ENCODE measurements at regions not wholly inside any gene's neighbourhood (a gene's known extent, or its start where the extent isn't known, plus 50 kb on each side); places are given as distances from the start of the nearest gene placed in this dataset.

- no peak for ATAC-seq
Observed at GRCh38 chr12:85352016-85352415, 72.0 kb downstream of the ALX1 start.

- ATAC-seq = no peak
Observed at GRCh38 chr12:85356596-85357385, 76.8 kb downstream of the ALX1 start.

GRCh38 chr12:85357609-85358008, 77.6 kb downstream of the ALX1 start:
- ATAC-seq = no peak

GRCh38 chr12:85358715-85359114, 78.7 kb downstream of the ALX1 start:
- no peak for ATAC-seq

- ATAC-seq = no peak
Observed at GRCh38 chr12:85363382-85364190, 83.6 kb downstream of the ALX1 start.

- ATAC-seq = no peak
Observed at GRCh38 chr12:85367936-85368335, 87.9 kb downstream of the ALX1 start.

- ATAC-seq = no peak
Observed at GRCh38 chr12:85369365-85370154, 89.5 kb downstream of the ALX1 start.

- no peak for ATAC-seq
Observed at GRCh38 chr12:85373045-85373444, 93.0 kb downstream of the ALX1 start.

- no peak for ATAC-seq
Observed at GRCh38 chr12:85374981-85375380, 95.0 kb downstream of the ALX1 start.

- no peak for ATAC-seq
Observed at GRCh38 chr12:85385406-85385805, 105.4 kb downstream of the ALX1 start.

- no peak for ATAC-seq
Observed at GRCh38 chr12:85390266-85390665, 110.2 kb downstream of the ALX1 start.

GRCh38 chr12:85392508-85392907, 112.5 kb downstream of the ALX1 start:
- no peak for ATAC-seq

- ATAC-seq = no peak
Observed at GRCh38 chr12:85393606-85394005, 113.6 kb downstream of the ALX1 start.

- no peak for ATAC-seq
Observed at GRCh38 chr12:85394065-85394464, 114.0 kb downstream of the ALX1 start.

GRCh38 chr12:85394809-85395208, 114.8 kb downstream of the ALX1 start:
- no peak for ATAC-seq

GRCh38 chr12:85405262-85405661, 125.2 kb downstream of the ALX1 start:
- ATAC-seq = no peak

GRCh38 chr12:85405781-85406522, 125.9 kb downstream of the ALX1 start:
- ATAC-seq = no peak

GRCh38 chr12:85413266-85413665, 133.2 kb downstream of the ALX1 start:
- ATAC-seq = no peak

GRCh38 chr12:85422762-85423161, 142.7 kb downstream of the ALX1 start:
- no peak for ATAC-seq

GRCh38 chr12:85423947-85424346, 143.9 kb downstream of the ALX1 start:
- ATAC-seq = no peak

GRCh38 chr12:85424581-85425348, 144.7 kb downstream of the ALX1 start:
- ATAC-seq = no peak

GRCh38 chr12:85425349-85425612, 145.3 kb downstream of the ALX1 start:
- no peak for ATAC-seq
